ENCODE measurements at regions not wholly inside any gene's neighbourhood (a gene's known extent, or its start where the extent isn't known, plus 50 kb on each side); places are given as distances from the start of the nearest gene placed in this dataset.

- Histone ChIP-seq H3K4me3 (ENCODE audit: low read length) (no peak overlapping the region), H3K9me3 (ENCODE audit: low read length) (no peaks in the 10 kb centered on the region), H3K9ac (ENCODE audit: low read length) (no peak overlapping the region), H3K36me3 (ENCODE audit: insufficient read depth, low read length) (no peaks in the 10 kb centered on the region), H2AFZ (ENCODE audit: low read depth, low read length) (no peak overlapping the region), H3F3A (ENCODE audit: insufficient read depth, low read length, poor library complexity, severe bottlenecking) (no peaks in the 10 kb centered on the region), H4K20me1 (ENCODE audit: insufficient read depth) (no peaks in the 10 kb centered on the region), H3K27me3 (ENCODE audit: insufficient read depth, low read depth, low read length) (no peaks in the 10 kb centered on the region), H3K79me2 (replicated peaks; ENCODE audit: insufficient read depth, low read length) (no peaks in the 10 kb centered on the region), H3K9me2 (ENCODE audit: insufficient read depth, low read length) (no peaks in the 10 kb centered on the region), H3K27ac (ENCODE audit: low read length) (no peak overlapping the region), H3K4me2 (ENCODE audit: low read length) (no peak overlapping the region)
- TF ChIP-seq REST (IDR thresholded peaks at IDR 0.05; ENCODE audit: borderline replicate concordance): no peak
- no peak for TF ChIP-seq RAD21 (conservative IDR thresholded peaks at IDR 0.05)
- TF ChIP-seq CTCF (IDR thresholded peaks at IDR 0.05; ENCODE audit: poor library complexity, severe bottlenecking): no peak
- no peak for TF ChIP-seq EZH2 (IDR thresholded peaks at IDR 0.05; ENCODE audit: borderline replicate concordance, insufficient read depth, low read length, poor library complexity, severe bottlenecking)
- TF ChIP-seq TAF1 (IDR thresholded peaks at IDR 0.05; ENCODE audit: low read depth): no peak
- no peak for TF ChIP-seq SMC3 (conservative IDR thresholded peaks at IDR 0.05; ENCODE audit: poor library complexity)
- TF ChIP-seq EP300 (conservative IDR thresholded peaks at IDR 0.05; ENCODE audit: poor library complexity, severe bottlenecking): no peak
- TF ChIP-seq POLR2AphosphoS5 (IDR thresholded peaks at IDR 0.05): no peak
- no peak for TF ChIP-seq MXI1 (conservative IDR thresholded peaks at IDR 0.05; ENCODE audit: poor library complexity, severe bottlenecking)
Measured at GRCh38 chr2:121081701-121082100, 203.3 kb downstream of the TFCP2L1 start.

GRCh38 chr2:121082191-121082590, 202.8 kb downstream of the TFCP2L1 start:
- no peaks in the 10 kb centered on the region for H3F3A ChIP-seq (ENCODE audit: insufficient read depth, low read length, poor library complexity, severe bottlenecking)
- H3K36me3 ChIP-seq (ENCODE audit: insufficient read depth, low read length): no peaks in the 10 kb centered on the region
- H2AFZ ChIP-seq (ENCODE audit: low read depth, low read length): no peak overlapping the region
- H3K79me2 ChIP-seq (replicated peaks; ENCODE audit: insufficient read depth, low read length): no peaks in the 10 kb centered on the region
- no peaks in the 10 kb centered on the region for H4K20me1 ChIP-seq (ENCODE audit: insufficient read depth)
- H3K27me3 ChIP-seq (ENCODE audit: insufficient read depth, low read depth, low read length): no peaks in the 10 kb centered on the region
- no peaks in the 10 kb centered on the region for H3K9me2 ChIP-seq (ENCODE audit: insufficient read depth, low read length)
- no peak for TF ChIP-seq EZH2 (IDR thresholded peaks at IDR 0.05; ENCODE audit: borderline replicate concordance, insufficient read depth, low read length, poor library complexity, severe bottlenecking)
- no peak for TF ChIP-seq SMC3 (conservative IDR thresholded peaks at IDR 0.05; ENCODE audit: poor library complexity)
- no peak for TF ChIP-seq POLR2AphosphoS5 (IDR thresholded peaks at IDR 0.05)
- TF ChIP-seq REST (IDR thresholded peaks at IDR 0.05; ENCODE audit: borderline replicate concordance): no peak
- no peak for TF ChIP-seq CTCF (IDR thresholded peaks at IDR 0.05; ENCODE audit: poor library complexity, severe bottlenecking)
- no peak for TF ChIP-seq EP300 (conservative IDR thresholded peaks at IDR 0.05; ENCODE audit: poor library complexity, severe bottlenecking)
- no peak for TF ChIP-seq RAD21 (conservative IDR thresholded peaks at IDR 0.05)
- TF ChIP-seq MXI1 (conservative IDR thresholded peaks at IDR 0.05; ENCODE audit: poor library complexity, severe bottlenecking): no peak
- TF ChIP-seq TAF1 (IDR thresholded peaks at IDR 0.05; ENCODE audit: low read depth): no peak
- H3K9me3 ChIP-seq (ENCODE audit: low read length): no peaks in the 10 kb centered on the region
- H3K4me2 ChIP-seq (ENCODE audit: low read length): no peak overlapping the region
- no peak overlapping the region for H3K9ac ChIP-seq (ENCODE audit: low read length)
- H3K27ac ChIP-seq (ENCODE audit: low read length): no peak overlapping the region
- no peak overlapping the region for H3K4me3 ChIP-seq (ENCODE audit: low read length)

All from neural cell (in vitro differentiated cells).